WTC11 (cell line): ENCODE measurements at regions not wholly inside any gene's neighbourhood (a gene's known extent, or its start where the extent isn't known, plus 50 kb on each side); places are given as distances from the start of the nearest gene placed in this dataset.
"Not testable (repeated sequence)": the region's sequence is repeated elsewhere in the genome, so short reads cannot be mapped to it uniquely, and the experiment has no call there.

Experiments
- ATAC-seq: fragments of 200-7000 bp; cut with Tn5 transposase; 2 replicates; pipeline ENCODE4 v1.10.0; 2021; ENCODE audit warnings: mild to moderate bottlenecking, moderate library complexity
- CTCF ChIA-PET: fragments of 300-600 bp; sonication (Branson Sonifier 250); formaldehyde crosslinking; loops from one replicate; lab custom pipeline; 2021; ENCODE audit warnings: antibody characterized with exemption; lab: Charles Lee
- POLR2A ChIA-PET: fragments of 350-600 bp; sonication (Branson Sonifier 250); formaldehyde crosslinking; loops from one replicate; lab custom pipeline; 2021; ENCODE audit warnings: antibody characterized with exemption; lab: Charles Lee
- DNase-seq: peaks from one replicate; pipeline ENCODE4 v3.0.0; 2021; ENCODE audit warnings: low spot score
- H3K27ac Mint-ChIP-seq: 2 replicates; pipeline ENCODE4 v1.8.0; 2021; ENCODE audit warnings: mixed read lengths
- H3K27me3 Mint-ChIP-seq: 2 replicates; pipeline ENCODE4 v1.8.0; 2021; ENCODE audit warnings: low read depth, mild to moderate bottlenecking, moderate library complexity, mixed read lengths
- H3K36me3 Mint-ChIP-seq: 2 replicates; pipeline ENCODE4 v1.8.0; 2021; ENCODE audit warnings: mixed read lengths
- H3K4me1 Mint-ChIP-seq: 2 replicates; pipeline ENCODE4 v1.8.0; 2022; ENCODE audit warnings: mixed read lengths
- H3K4me3 Mint-ChIP-seq: 2 replicates; pipeline ENCODE4 v1.8.0; 2021; ENCODE audit warnings: mild to moderate bottlenecking, moderate library complexity, mixed read lengths
- H3K9me3 Mint-ChIP-seq: 2 replicates; pipeline ENCODE4 v1.8.0; 2021; ENCODE audit warnings: mixed read lengths
- GTF2I ChIP-seq: fragments of 250-450 bp; sonication (Bioruptor Pico); conservative IDR thresholded peaks from 2 replicates; pipeline ENCODE4 v1.4.0; 2021; ENCODE audit warnings: mild to moderate bottlenecking

GRCh38 chr16:29081829-29082639, 97.2 kb downstream of the LAT start:
- H3K36me3 Mint-ChIP-seq, CTCF ChIA-PET, POLR2A ChIA-PET, H3K4me1 Mint-ChIP-seq, H3K9me3 Mint-ChIP-seq, H3K27ac Mint-ChIP-seq: not testable (repeated sequence)
- Mint-ChIP-seq H3K27me3 (peaks cover 18% of the 10 kb centered on the region), H3K4me3 (peak overlapping the region; percentile 67)
- ATAC-seq (peak; percentile 94), DNase-seq (peak; percentile 54)
- peak; percentile 54; the same call in 1 of the 2 replicates for TF ChIP-seq GTF2I (CRISPR knock-in tag)

GRCh38 chr16:29074554-29075402, 89.9 kb downstream of the LAT start:
- H3K27ac Mint-ChIP-seq, H3K4me3 Mint-ChIP-seq, H3K27me3 Mint-ChIP-seq, H3K4me1 Mint-ChIP-seq, H3K9me3 Mint-ChIP-seq, H3K36me3 Mint-ChIP-seq, POLR2A ChIA-PET: not testable (repeated sequence)
- ATAC-seq (peak; percentile 91), DNase-seq (peak; percentile 30)
- CTCF ChIA-PET: interaction anchor here (1.3 kb wide), 1 partner anchor 101 kb away, joined by 3 read pairs; the partner anchor contains the start of gene SPNS1

- H3K27ac Mint-ChIP-seq, H3K27me3 Mint-ChIP-seq, CTCF ChIA-PET, H3K36me3 Mint-ChIP-seq, DNase-seq, POLR2A ChIA-PET, H3K4me1 Mint-ChIP-seq, H3K9me3 Mint-ChIP-seq, H3K4me3 Mint-ChIP-seq: not testable (repeated sequence)
- ATAC-seq: peak; percentile 90
Measured at GRCh38 chr16:29062235-29062634, 77.4 kb downstream of the LAT start.

- POLR2A ChIA-PET, DNase-seq, H3K36me3 Mint-ChIP-seq, ATAC-seq, H3K27me3 Mint-ChIP-seq, H3K4me1 Mint-ChIP-seq, H3K27ac Mint-ChIP-seq, CTCF ChIA-PET, H3K9me3 Mint-ChIP-seq, H3K4me3 Mint-ChIP-seq: not testable (repeated sequence)
Measured at GRCh38 chr16:29061467-29061921, 76.6 kb downstream of the LAT start.

- H3K4me1 Mint-ChIP-seq, H3K4me3 Mint-ChIP-seq, POLR2A ChIA-PET, CTCF ChIA-PET, H3K9me3 Mint-ChIP-seq, DNase-seq, H3K27ac Mint-ChIP-seq, H3K27me3 Mint-ChIP-seq, H3K36me3 Mint-ChIP-seq, ATAC-seq: not testable (repeated sequence)
Measured at GRCh38 chr16:29060022-29060810, 75.4 kb downstream of the LAT start.

GRCh38 chr16:29059575-29059974, 74.7 kb downstream of the LAT start:
- not testable (repeated sequence) for H3K4me3 Mint-ChIP-seq

More at GRCh38 chr16:29059575-29059974, 74.7 kb downstream of the LAT start:
- H3K27me3 Mint-ChIP-seq, POLR2A ChIA-PET, H3K9me3 Mint-ChIP-seq, DNase-seq, ATAC-seq, H3K27ac Mint-ChIP-seq, H3K36me3 Mint-ChIP-seq, H3K4me1 Mint-ChIP-seq, CTCF ChIA-PET: not testable (repeated sequence)
